ENCODE measurements at regions not wholly inside any gene's neighbourhood (a gene's known extent, or its start where the extent isn't known, plus 50 kb on each side); places are given as distances from the start of the nearest gene placed in this dataset.
"Not testable (repeated sequence)": the region's sequence is repeated elsewhere in the genome, so short reads cannot be mapped to it uniquely, and the experiment has no call there.

DNA sequence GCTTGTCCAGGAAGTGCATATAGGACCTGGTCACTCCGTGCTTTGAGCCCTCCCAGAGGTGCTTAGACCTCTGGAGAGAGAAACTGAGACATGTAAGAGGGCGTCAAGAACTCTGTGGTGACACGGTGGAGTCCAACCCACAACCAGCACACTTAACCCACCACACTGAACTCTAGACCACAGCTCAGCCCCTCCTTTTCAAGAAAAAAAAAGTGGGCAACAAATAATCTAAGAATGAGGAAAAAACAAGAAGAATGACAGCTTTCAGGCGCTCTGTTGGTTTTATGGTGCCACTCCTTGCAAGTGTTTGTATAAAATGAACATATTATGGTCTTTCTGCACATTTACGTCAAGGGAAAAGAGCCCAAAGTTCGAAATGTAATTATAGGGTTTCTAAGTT lies 50.2 kb upstream of the SNAPC3 start:
- DNase-seq (ENCODE audit: low read depth) = no peak

DNA sequence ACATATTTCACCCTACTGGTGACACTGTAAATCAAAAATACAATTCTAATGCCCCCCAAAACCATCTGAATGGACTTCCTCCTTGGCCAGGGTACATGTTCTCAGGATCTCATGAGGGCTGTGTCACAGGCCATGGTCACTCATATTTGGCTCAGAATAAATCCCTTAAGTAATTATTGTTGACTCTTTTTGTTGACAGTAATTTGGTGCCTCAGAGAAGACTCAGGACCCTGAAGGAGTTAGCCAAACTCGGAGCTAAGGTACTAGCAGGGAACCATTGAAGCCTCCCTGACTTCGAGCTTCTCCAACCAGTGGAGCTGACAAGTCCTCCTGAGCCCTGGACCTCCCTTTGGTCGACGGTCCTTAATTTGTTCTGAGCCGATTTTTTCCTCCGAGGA lies 51.2 kb upstream of the SNAPC3 start:
- DNase-seq (ENCODE audit: low read depth) = no peak

DNA sequence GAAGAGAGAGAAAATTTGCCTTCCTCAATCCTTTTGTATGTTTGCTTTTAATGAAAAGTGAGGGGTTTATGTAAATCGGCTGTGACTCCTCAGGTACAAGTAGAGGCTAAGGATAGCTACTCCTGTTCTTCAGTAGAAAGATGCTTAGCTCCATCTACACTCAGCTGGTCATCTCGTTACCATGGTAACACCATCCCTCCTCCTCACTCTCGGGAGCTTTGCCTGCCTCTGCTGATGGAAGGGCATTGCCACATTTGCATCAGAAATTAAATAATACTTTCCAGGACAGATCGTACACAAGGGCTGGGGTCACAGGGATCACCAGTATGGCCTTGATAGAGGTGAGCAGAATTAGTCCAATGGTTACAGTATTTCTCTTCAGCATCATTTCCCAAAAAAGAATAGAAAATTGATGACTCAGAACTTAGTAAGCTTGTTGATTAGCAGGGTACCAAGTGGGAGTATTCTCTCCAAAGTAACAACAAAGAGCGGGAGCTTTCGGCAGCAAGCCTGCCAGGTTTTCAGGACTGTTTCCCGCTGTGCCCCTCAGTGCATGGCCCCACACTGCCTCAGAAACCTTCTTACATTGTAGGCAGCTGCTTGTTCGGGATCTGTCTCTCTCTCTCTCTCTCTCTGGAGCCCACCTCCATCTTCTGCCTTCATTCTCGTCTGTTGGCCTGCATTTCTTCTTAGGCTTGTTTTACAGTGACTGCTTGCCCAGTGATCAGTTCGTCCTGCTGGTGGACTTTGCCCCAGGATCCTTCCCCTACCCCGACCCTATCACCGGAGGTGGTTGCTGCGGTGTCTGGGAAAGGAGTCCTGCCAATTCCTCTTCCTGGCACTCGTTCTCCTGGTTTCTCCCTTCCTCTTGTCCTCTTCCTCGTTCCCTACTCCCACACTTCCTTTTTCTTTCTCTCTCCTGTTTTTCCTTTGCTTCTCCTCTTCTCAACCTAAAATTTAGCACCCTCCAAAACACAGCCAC lies 51.9 kb upstream of the SNAPC3 start:
- peak; percentile 19 for DNase-seq (ENCODE audit: low read depth)

DNA sequence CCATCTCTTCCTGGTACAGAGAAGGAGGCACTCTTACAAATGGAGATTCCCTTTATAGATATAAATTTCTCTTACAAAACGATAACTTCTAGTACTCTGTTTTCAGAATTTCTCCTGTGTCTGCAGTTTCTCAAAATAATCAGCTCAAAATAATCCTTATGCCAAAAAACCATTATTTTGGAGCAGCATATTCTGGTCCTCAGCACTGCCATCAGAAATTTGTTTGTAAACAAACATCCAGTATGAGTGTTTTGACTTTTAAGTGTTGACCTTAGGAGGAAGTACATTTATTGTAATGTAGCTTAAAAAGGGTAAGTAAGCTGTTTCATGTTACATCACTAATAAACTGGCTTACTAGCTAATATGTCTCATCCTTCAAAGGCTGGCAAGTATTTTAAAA lies 52.8 kb upstream of the SNAPC3 start:
- DNase-seq (ENCODE audit: low read depth) = no peak

DNA sequence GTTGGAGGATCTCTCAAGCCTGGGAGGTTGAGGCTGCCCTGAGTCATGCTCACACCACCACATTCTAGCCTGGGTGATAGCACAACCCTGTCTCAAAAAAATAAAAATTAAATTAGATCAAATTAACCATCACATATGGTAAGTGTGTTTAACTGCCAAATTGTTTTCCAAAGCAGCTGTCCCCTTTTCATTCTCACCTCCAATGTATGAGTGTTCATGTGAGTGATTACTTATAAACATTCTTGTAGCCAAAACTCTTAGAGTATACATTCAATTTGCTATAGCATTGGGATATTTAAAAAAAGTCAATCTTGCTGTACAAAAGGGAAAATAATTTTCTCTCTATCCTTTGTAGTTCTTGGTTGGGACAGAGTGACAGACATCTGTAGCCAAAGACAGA lies 53.4 kb upstream of the SNAPC3 start:
- no peak for DNase-seq (ENCODE audit: low read depth)

DNA sequence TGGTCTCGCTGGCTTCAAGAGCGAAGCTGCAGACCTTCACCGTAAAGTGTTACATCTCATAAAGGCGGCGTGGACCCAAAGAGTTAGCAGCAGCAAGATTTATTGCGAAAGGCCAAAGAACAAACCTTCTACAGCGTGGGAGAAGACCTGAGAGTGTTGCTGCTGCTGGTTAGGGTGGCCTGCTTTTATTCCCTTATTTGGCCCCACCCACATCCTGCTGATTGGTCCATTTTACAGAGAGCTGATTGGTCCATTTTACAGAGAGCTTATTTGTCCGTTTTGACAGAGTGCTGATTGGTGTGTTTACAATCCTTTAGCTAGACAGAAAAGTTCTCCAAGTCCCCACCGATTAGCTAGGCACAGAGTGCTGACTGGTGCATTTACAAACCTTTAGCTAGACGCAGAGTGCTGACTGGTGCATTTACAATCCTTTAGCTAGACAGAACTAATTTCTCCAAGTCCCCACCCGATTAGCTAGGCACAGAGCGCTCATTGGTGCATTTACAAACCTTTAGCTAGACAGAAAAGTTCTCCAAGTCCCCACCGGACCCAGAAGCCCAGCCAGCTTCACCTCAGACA lies 57.6 kb upstream of the SNAPC3 start:
- DNase-seq (ENCODE audit: low read depth) = not testable (repeated sequence)

DNA sequence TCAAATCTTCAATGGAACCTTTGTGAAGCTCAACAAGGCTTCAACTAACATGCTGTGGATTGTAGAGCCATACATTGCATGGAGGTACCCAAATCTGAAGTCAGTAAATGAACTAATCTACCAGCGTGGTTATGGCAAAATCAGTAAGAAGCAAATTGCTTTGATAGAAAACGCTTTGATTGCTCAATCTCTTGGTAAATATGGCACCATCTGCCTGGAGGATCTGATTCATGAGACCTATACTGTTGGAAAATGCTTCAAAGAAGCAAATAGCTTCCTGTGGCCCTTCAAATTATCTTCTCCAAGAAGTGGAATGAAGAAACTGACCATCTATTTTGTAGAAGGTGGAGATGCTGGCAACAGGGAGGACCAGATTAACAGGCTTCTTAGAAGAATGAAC lies 54.7 kb upstream of the TTC39B start:
- DNase-seq (ENCODE audit: low read depth) = no peak

DNA sequence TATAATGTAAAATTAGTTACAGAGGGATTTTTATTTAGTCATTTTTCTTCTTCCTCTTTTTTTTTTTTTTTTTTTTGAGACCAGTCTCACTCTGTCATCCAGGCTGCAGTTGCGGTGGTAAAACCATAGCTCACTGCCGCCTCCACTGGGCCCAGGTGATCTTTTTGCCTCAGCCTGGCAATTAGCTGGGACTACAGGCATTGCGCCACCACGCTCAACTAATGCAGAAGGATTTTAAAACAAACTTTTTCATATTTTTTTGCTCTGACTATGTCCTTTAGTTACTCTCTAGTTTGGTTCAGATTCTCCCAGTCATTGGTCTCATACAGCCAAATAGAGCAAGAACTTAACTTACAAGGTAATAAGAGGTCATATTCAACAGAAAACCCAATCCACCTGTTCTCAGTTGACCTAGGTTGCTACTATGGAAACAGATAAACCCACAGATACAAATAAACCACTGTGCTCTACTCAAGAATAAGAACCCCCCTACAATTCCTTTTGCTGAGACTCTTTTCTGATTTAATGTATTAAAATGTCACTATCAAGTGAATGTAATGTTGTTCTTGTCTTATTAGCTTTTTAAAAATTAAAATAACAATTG lies 50.1 kb upstream of the TTC39B start:
- no peak for DNase-seq (ENCODE audit: low read depth)

Measured in M059J (cell line).